Choroid plexus epithelial cell (primary cell): ENCODE measurements at regions not wholly inside any gene's neighbourhood (a gene's known extent, or its start where the extent isn't known, plus 50 kb on each side); places are given as distances from the start of the nearest gene placed in this dataset.
A peak's percentile ranks its signal among the peaks of the same experiment; 100 is the strongest.

Experiments used
- DNase-seq: peaks from one replicate; pipeline ENCODE4 v3.0.0-alpha.2; 2010; ENCODE audit warnings: low read depth
- H3K4me3 ChIP-seq: 2 replicates; pipeline ENCODE4 v1.5.1; 2011; ENCODE audit warnings: low read depth, mild to moderate bottlenecking, control low read depth, low read length, moderate library complexity
- CTCF ChIP-seq: conservative IDR thresholded peaks from 2 replicates; pipeline ENCODE4 v1.5.1; 2011; ENCODE audit warnings: low read depth, mild to moderate bottlenecking, control low read depth, inconsistent platforms, low read length, moderate library complexity

GRCh38 chr2:144156736-144157640 lies 362.9 kb downstream of the ZEB2 start:
- no peak overlapping the region for H3K4me3 ChIP-seq
- no peak for TF ChIP-seq CTCF
- DNase-seq = no peak

- TF ChIP-seq CTCF = no peak
- H3K4me3 ChIP-seq = no peak overlapping the region
- peak; percentile 53 for DNase-seq
Measured at GRCh38 chr2:144154205-144154604, 365.7 kb downstream of the ZEB2 start.

GRCh38 chr2:144152817-144153271 lies 367.1 kb downstream of the ZEB2 start:
- H3K4me3 ChIP-seq = no peak overlapping the region
- TF ChIP-seq CTCF = peak; percentile 37
- peak; percentile 57 for DNase-seq

GRCh38 chr2:144151851-144152250 lies 368.1 kb downstream of the ZEB2 start:
- no peak for TF ChIP-seq CTCF
- no peak overlapping the region for H3K4me3 ChIP-seq
- DNase-seq = no peak

GRCh38 chr2:144151405-144151804 lies 368.5 kb downstream of the ZEB2 start:
- TF ChIP-seq CTCF = no peak
- H3K4me3 ChIP-seq = no peak overlapping the region
- no peak for DNase-seq

GRCh38 chr2:144147356-144147755 lies 372.6 kb downstream of the ZEB2 start:
- TF ChIP-seq CTCF = no peak
- H3K4me3 ChIP-seq = no peak overlapping the region
- DNase-seq = no peak

GRCh38 chr2:144146876-144147275 lies 373.0 kb downstream of the ZEB2 start:
- DNase-seq = no peak
- no peak for TF ChIP-seq CTCF
- no peak overlapping the region for H3K4me3 ChIP-seq
